Activated T-cell treated with anti-CD3 and anti-CD28 coated beads, Interleukin-2, amount 50 U/mL, for 4 hours (primary cell): ENCODE measurements at regions not wholly inside any gene's neighbourhood (a gene's known extent, or its start where the extent isn't known, plus 50 kb on each side); places are given as distances from the start of the nearest gene placed in this dataset.

ENCODE experiments used
- ATAC-seq, 2 donors: fragments of 200-7000 bp; cut with Tn5 transposase; one replicate each; pipeline ENCODE4 v1.10.0; 2021
- DNase-seq: peaks from one replicate; pipeline ENCODE4 v3.0.0-alpha.2; 2020
- H3K27me3 Mint-ChIP-seq: one replicate; pipeline ENCODE4 v1.8.0; 2021; ENCODE audit warnings: low read depth, mixed read lengths
- H3K36me3 Mint-ChIP-seq: one replicate; pipeline ENCODE4 v1.8.0; 2022; ENCODE audit warnings: mixed read lengths; ENCODE audit not compliant: insufficient read depth
- H3K4me1 Mint-ChIP-seq: one replicate; pipeline ENCODE4 v1.8.0; 2021; ENCODE audit warnings: low read depth, mixed read lengths
- H3K4me3 Mint-ChIP-seq: one replicate; pipeline ENCODE4 v1.8.0; 2021; ENCODE audit warnings: mild to moderate bottlenecking, moderate library complexity, mixed read lengths
- H3K9me3 Mint-ChIP-seq: one replicate; pipeline ENCODE4 v1.8.0; 2021; ENCODE audit warnings: mixed read lengths

DNA sequence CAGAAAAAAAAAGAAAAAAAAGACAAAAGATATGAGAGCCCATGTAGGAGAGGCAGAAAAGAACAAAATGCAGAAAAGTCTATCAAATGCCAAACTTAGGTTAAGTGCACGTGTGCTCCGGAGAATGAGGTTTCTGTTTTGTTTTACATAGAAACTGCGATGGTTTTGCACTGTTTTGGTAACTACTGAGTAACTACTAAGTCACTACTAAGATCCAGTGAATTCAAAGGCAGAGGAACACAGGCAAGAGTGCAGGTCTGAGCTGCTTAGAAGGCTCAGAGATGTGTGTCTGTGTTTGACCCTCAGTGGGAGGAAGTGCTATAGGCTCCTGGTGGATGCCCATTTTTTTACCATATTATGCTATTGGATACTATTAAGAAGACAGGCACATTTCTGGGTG lies 299.3 kb downstream of the NDFIP2 start:
- no peak for DNase-seq
- H3K9me3 Mint-ChIP-seq = no peaks in the 10 kb centered on the region
- no peaks in the 10 kb centered on the region for H3K27me3 Mint-ChIP-seq
- H3K4me3 Mint-ChIP-seq = no peak overlapping the region
- no peaks in the 10 kb centered on the region for H3K36me3 Mint-ChIP-seq
- H3K4me1 Mint-ChIP-seq = no peaks in the 10 kb centered on the region
- ATAC-seq = no peak

DNA sequence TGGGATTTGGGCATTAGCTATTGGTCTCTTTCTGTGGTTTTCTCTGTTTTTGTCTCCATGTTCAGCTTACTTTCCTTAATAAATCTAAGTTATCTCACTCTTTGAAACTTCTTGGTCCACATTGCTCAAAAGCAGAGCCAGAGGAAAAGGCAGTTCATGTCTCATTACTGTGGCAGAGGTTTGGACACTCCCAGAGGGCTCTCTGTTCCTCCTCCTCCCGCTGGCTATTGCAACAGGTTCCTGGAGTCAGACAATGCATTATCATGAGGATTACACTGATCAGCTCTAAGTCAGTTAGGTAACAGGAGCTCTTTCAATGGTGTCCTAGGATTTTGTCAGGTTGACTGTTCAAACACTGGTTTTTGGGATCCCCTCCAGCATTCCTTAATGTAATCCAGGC lies 298.8 kb downstream of the NDFIP2 start:
- DNase-seq = no peak
- no peak for ATAC-seq
- H3K4me1 Mint-ChIP-seq = no peaks in the 10 kb centered on the region
- H3K9me3 Mint-ChIP-seq = no peaks in the 10 kb centered on the region
- no peaks in the 10 kb centered on the region for H3K36me3 Mint-ChIP-seq
- no peak overlapping the region for H3K4me3 Mint-ChIP-seq
- no peaks in the 10 kb centered on the region for H3K27me3 Mint-ChIP-seq

DNA sequence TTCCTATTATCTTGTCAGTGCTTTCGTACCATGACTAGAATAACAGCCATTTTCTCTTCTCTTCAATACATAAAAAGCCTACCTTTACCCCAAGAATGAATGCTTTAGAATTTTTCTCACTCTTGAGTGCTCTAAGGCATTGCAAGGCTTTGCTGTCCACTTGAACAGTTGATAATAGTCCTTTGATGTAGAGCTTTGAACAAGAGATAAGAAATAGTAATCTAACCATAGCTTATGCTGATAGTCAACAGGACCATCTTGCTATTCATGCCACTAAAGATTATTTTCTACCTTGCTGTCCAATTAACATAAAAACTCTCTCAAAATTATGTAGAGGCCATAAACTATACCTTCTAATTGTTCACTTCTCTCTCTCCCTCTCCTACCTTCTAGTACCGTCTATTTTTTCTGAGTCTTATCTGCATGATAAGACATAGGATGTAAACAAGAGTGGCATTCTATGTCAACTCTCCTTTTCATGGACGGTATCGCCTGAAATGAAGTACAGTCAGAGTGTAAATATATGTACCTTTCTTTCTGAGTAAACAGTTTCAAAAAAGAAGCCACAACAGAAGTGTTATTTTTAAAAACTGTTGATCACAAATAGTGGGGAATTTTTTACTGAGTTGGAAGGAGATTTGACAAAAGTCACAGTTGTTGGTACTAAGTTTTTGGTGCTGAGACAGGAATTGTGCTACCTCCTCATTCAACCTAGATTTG lies 297.9 kb downstream of the NDFIP2 start:
- DNase-seq (no peak), ATAC-seq (no peak)
- no peaks in the 10 kb centered on the region for H3K4me1 Mint-ChIP-seq
- no peak overlapping the region for H3K4me3 Mint-ChIP-seq
- H3K36me3 Mint-ChIP-seq = no peaks in the 10 kb centered on the region
- H3K27me3 Mint-ChIP-seq = no peaks in the 10 kb centered on the region
- no peaks in the 10 kb centered on the region for H3K9me3 Mint-ChIP-seq

DNA sequence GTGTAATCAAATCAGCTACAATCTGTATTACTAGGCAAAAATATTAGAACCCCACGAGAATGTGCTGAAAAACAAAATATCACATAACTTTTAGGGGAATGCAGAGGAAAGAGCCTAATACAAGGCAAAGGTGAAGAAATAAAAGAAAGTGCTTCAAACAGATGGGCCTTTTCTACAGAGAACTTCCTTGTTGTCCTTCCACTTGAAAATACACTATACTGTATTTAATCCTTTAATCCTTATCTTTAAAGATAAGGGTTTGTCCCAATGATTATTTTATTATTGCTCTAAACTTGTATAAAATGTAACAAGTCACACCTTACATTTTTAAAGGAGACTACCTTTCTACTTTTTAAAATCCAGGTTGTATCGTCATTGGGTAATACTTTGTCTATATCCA lies 296.5 kb downstream of the NDFIP2 start:
- H3K27me3 Mint-ChIP-seq = no peaks in the 10 kb centered on the region
- no peak for ATAC-seq
- no peaks in the 10 kb centered on the region for H3K9me3 Mint-ChIP-seq

DNA sequence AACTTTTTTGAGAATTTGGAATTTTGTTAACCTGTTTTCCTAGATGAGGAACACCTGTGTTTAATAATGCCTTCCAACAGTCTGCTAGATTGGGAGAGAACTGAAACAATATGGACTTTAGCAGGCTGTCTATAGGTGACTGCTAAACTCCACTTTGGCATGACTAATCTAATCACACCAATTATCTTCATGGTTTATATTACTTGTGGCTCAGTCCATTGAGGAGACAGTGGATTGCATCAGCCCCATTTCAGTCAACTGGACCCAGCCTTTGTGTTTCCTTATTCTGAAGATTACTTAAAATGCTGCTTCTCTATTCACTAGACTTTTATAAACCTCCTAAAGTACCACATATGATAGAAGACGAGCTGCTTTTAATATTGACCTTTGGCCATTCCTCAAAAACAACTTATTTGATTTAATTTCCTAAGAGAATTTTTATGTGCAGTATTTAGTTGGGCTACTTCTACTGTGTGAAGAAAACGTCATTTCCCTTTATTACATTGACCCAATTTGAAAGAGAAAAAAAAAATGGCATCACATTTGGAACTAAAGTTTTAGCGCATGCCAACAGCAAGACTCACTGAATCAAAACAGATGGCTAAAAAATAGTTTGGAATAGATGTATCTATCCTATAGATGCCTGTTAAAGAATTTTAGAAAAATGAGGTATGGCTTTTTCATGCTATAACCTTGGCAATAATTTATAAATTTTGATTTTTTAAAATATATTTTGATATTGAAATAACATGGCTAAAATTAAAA lies 295.8 kb downstream of the NDFIP2 start:
- no peak for DNase-seq
- Mint-ChIP-seq H3K27me3 (no peaks in the 10 kb centered on the region), H3K9me3 (no peaks in the 10 kb centered on the region), H3K4me1 (no peaks in the 10 kb centered on the region), H3K4me3 (no peak overlapping the region), H3K36me3 (no peaks in the 10 kb centered on the region)
- ATAC-seq = no peak

More for the DNA sequence above, 296.5 kb downstream of the NDFIP2 start:
- Mint-ChIP-seq H3K36me3 (no peaks in the 10 kb centered on the region), H3K4me3 (no peak overlapping the region), H3K4me1 (no peaks in the 10 kb centered on the region)
- DNase-seq = no peak

DNA sequence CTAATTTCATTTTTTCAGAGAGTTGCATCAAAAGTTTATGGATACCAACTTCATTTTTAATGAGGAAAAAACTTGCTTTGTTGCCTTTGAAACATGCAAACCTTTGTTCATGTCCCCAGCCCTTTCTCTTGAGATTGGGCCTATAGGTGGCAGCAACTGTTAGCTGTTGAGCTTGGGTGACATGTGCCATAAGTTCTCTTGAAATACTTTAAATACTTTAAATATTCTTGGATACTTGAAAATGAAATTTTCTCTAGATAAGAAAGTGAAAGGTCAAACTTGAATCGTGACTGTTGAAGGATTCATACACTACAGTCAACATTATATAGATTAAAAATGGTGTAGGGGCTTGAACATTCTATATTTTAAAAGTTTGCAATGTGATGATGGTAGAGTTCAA lies 294.9 kb downstream of the NDFIP2 start:
- ATAC-seq = no peak
- H3K4me1 Mint-ChIP-seq = no peaks in the 10 kb centered on the region
- H3K36me3 Mint-ChIP-seq = no peaks in the 10 kb centered on the region
- H3K9me3 Mint-ChIP-seq = peaks cover 6% of the 10 kb centered on the region
- no peak overlapping the region for H3K4me3 Mint-ChIP-seq
- no peak for DNase-seq
- no peaks in the 10 kb centered on the region for H3K27me3 Mint-ChIP-seq

DNA sequence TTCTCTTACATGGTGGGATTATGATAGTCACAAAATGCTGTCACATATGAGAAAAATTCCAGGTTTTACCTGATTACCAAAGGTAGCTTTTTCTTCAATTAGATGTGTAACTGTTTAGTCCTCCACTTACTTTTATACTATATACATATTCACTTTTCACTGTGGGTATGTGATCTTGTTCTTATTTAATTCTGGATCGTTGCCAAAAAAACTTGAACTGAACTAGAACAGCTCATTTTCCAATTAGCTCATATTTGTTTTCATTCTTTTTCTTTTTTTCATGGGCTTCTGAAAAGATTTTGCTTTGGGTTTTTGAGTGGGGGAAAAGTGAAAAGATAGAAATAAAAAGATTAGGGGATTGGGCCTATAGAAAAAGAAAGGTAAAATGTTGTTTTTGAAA lies 291.9 kb downstream of the NDFIP2 start:
- DNase-seq = no peak
- no peaks in the 10 kb centered on the region for H3K36me3 Mint-ChIP-seq
- H3K27me3 Mint-ChIP-seq = no peaks in the 10 kb centered on the region
- H3K9me3 Mint-ChIP-seq = peaks cover 6% of the 10 kb centered on the region
- H3K4me1 Mint-ChIP-seq = no peaks in the 10 kb centered on the region
- H3K4me3 Mint-ChIP-seq = no peak overlapping the region
- ATAC-seq = no peak

DNA sequence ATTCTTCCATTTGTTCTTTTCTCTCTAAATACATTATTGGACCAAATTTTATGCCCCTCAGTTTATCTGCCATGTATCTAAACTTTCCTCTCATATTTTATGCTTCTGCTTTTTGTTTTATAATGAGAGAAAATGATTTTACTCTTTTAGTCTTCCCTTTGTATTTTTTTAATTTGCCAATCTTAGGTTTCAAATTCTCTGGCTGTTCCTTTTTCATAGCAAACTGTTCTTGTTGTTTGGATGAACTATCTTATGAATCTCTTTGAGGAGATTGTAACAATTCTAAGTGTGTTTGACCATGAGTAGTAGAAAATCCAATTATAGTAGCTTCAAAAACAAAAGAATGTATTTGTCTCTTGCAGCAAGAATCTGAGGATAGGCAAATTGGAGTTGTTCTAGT lies 290.5 kb downstream of the NDFIP2 start:
- no peaks in the 10 kb centered on the region for H3K36me3 Mint-ChIP-seq
- no peaks in the 10 kb centered on the region for H3K27me3 Mint-ChIP-seq
- ATAC-seq (no peak), DNase-seq (no peak)
- H3K4me1 Mint-ChIP-seq = no peaks in the 10 kb centered on the region
- no peak overlapping the region for H3K4me3 Mint-ChIP-seq
- H3K9me3 Mint-ChIP-seq = peaks cover 6% of the 10 kb centered on the region

DNA sequence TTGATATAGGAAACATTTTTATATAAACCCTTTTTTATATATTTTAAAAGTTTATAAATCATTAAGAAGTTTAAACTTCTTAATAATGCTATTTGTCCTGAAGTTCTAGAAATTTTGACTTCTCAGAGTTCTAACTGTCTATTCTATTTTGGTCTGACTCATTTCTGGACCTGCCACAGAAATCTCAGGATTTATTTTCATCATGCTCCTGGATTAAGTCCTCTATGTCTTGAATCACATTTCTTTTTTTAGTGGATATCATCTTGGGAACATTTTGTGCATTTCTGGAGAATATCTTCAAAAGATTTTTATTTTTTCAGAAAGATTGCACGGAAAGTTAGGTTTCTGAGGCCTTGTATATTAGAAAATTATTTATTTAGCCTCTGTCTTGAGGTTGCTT lies 289.1 kb downstream of the NDFIP2 start:
- Mint-ChIP-seq H3K4me1 (no peaks in the 10 kb centered on the region), H3K9me3 (peaks cover 6% of the 10 kb centered on the region), H3K27me3 (peaks cover 2% of the 10 kb centered on the region), H3K36me3 (no peaks in the 10 kb centered on the region), H3K4me3 (no peak overlapping the region)
- ATAC-seq = no peak
- no peak for DNase-seq

DNA sequence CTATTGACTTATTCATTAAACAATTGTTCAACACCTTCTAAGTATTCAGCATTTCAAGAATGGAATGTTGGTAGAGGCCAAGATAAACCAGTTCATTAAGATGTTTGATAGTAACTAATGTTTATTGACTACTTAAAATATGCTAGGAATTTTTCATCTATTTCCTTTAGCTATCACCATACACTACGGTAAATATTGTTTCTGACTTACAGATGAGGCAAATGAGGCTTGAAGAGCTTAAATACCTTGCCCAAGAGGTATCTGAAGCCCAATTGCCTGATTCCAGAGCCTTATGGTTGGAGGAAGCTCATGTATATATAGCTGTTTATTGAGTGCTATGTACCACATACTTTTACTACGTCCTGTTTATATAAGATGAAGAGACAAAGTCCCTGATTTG lies 286.2 kb downstream of the NDFIP2 start:
- ATAC-seq (no peak), DNase-seq (no peak)
- H3K4me3 Mint-ChIP-seq = no peak overlapping the region
- H3K36me3 Mint-ChIP-seq = no peaks in the 10 kb centered on the region
- peaks cover 10% of the 10 kb centered on the region for H3K9me3 Mint-ChIP-seq
- H3K27me3 Mint-ChIP-seq = peaks cover 2% of the 10 kb centered on the region
- H3K4me1 Mint-ChIP-seq = no peaks in the 10 kb centered on the region

DNA sequence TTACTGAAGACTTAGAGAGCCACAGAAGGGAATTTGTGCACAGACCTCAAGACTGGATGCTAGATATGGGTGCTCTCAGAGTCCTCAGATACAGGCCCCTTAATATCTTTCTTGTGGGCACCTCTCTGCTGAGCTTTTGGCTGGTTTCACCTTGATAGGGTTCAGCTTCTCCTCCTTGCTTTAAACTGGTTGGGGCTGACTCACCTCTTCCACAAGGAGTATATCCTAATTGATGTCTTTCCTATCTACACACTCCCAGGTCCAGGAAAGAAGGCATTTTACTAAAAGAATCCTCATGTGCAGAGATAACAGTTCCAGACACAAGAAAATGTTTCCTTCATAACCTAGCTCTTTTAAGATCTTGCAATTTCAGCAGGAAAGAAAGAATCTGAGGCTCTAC lies 284.4 kb downstream of the NDFIP2 start:
- Mint-ChIP-seq H3K4me1 (no peaks in the 10 kb centered on the region), H3K36me3 (no peaks in the 10 kb centered on the region), H3K4me3 (no peak overlapping the region), H3K27me3 (peaks cover 2% of the 10 kb centered on the region), H3K9me3 (peaks cover 10% of the 10 kb centered on the region)
- no peak for DNase-seq
- ATAC-seq = no peak

DNA sequence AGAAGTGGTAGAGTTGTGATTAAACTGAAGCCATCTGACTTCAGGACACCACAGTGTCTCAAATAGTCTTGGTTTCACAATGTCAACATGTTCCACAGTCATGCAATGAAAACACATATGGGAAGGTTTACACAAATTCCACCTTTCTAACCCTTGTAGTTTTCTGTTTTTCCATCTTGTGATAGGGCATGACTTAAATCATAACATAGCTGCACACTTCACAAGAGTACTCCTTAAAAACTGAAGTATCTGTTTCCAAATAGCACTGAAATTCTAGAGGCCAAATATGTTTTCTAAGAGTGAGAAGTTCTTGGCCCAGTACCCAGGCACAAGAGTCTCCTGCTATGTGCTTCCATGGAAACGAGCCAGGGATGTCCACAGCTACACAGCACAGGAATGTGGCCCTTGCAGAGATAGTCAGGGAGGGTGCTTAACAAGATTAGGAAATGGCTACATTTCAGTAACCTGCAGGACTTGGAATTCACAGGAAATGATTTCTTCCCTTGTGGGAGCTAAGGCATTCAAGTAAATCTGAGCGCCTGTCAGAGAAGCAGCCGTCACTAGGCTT lies 269.1 kb downstream of the NDFIP2 start:
- Mint-ChIP-seq H3K27me3 (no peaks in the 10 kb centered on the region), H3K9me3 (no peaks in the 10 kb centered on the region), H3K4me1 (no peaks in the 10 kb centered on the region), H3K36me3 (no peaks in the 10 kb centered on the region), H3K4me3 (no peak overlapping the region)
- DNase-seq = no peak
- ATAC-seq = no peak

DNA sequence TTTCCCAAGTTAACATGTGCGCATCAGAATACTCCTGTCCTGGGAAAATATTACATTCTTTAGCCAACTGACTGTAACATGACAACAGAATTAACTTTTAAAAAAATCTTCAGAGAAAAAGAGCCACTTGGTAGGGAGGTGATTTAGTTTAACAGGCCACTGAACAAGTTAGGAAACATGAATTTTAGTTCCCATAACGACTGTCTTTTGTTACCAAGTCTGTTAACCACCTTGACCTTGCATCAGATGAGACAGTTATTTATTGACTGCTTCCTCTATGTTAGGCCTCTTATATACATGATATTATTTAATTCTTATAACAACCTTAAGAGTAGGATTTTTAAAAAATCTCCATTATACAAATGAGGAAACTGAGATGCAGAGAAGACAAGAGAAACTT lies 268.6 kb downstream of the NDFIP2 start:
- DNase-seq (no peak), ATAC-seq (no peak)
- Mint-ChIP-seq H3K36me3 (no peaks in the 10 kb centered on the region), H3K4me3 (no peak overlapping the region), H3K4me1 (no peaks in the 10 kb centered on the region), H3K27me3 (no peaks in the 10 kb centered on the region), H3K9me3 (no peaks in the 10 kb centered on the region)

DNA sequence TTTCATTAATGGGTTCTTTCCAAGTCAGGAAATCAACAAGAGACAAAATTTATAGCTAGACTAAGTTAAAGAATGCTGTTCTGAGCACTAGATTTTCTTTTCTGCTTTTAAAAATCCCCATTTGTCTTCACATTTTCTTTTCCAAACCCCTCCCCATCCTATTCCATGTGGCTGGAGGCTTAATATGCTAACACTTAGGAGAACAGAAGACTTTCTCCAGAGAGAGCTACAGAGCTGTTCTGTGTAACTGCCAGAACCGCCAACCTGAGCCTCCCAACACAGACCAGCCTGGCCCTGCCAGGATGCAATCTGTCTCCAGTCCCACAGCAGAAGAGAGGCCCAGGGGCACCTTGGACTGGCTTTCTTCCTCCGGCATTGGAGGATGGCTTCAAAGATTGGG lies 264.1 kb downstream of the NDFIP2 start:
- Mint-ChIP-seq H3K36me3 (no peaks in the 10 kb centered on the region), H3K4me3 (no peak overlapping the region), H3K27me3 (no peaks in the 10 kb centered on the region), H3K4me1 (no peaks in the 10 kb centered on the region), H3K9me3 (no peaks in the 10 kb centered on the region)
- no peak for DNase-seq
- ATAC-seq = no peak

DNA sequence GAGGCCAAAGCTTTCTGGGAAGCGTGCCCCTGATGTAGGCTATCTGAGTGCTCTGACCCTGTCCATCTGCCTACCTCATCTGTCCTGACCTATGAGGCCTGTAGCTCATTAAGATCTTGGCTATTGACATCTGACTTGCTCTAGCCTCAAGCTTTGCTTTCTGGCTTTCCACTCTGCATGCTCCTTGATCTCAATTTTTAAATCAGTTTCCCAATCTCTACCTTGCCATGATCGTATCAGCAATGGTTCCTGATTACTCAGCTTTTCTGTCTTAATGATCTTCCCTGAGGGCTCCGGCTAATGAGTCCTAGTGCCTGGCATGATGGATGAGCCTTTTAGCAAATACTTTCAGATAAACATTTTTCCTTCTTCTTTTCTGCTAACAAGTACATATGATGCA lies 262.0 kb downstream of the NDFIP2 start:
- DNase-seq (no peak), ATAC-seq (no peak)
- Mint-ChIP-seq H3K4me1 (no peaks in the 10 kb centered on the region), H3K4me3 (no peak overlapping the region), H3K27me3 (no peaks in the 10 kb centered on the region), H3K9me3 (no peaks in the 10 kb centered on the region), H3K36me3 (no peaks in the 10 kb centered on the region)
